OCI-LY1 (cell line): ENCODE measurements at regions not wholly inside any gene's neighbourhood (a gene's known extent, or its start where the extent isn't known, plus 50 kb on each side); places are given as distances from the start of the nearest gene placed in this dataset.

Experiments
- H2AFZ ChIP-seq: fragments of 200-600 bp; sonication (generic), shearing (Covaris generic); 2 replicates; pipeline ENCODE4 v1.6.0; 2014; ENCODE audit warnings: antibody characterized with exemption, mild to moderate bottlenecking, low read length
- H3F3A ChIP-seq: fragments of 200-600 bp; sonication (generic), shearing (Covaris generic); 2 replicates; pipeline ENCODE4 v1.6.0; 2014; ENCODE audit warnings: mild to moderate bottlenecking, antibody characterized with exemption, low read length, moderate library complexity; ENCODE audit not compliant: insufficient read depth
- H3K27ac ChIP-seq: fragments of 200-600 bp; sonication (generic); 2 replicates; pipeline ENCODE4 v1.5.1; 2014; ENCODE audit warnings: low read length, mixed run types, mild to moderate bottlenecking, low read depth; ENCODE audit not compliant: poor library complexity, severe bottlenecking
- H3K27me3 ChIP-seq: fragments of 200-600 bp; sonication (generic); 2 replicates; pipeline ENCODE4 v1.6.0; 2014; ENCODE audit warnings: antibody characterized with exemption, mild to moderate bottlenecking, low read length, moderate library complexity; ENCODE audit not compliant: insufficient read depth
- H3K36me3 ChIP-seq: fragments of 200-600 bp; sonication (generic); 2 replicates; pipeline ENCODE4 v1.6.1; 2014; ENCODE audit warnings: mild to moderate bottlenecking, antibody characterized with exemption, low read length, moderate library complexity, mixed read lengths; ENCODE audit not compliant: insufficient read depth
- H3K4me1 ChIP-seq: fragments of 200-600 bp; sonication (generic); 2 replicates; pipeline ENCODE4 v1.5.1; 2014; ENCODE audit warnings: mild to moderate bottlenecking, low read length, moderate library complexity; ENCODE audit not compliant: insufficient read depth, severe bottlenecking
- H3K4me2 ChIP-seq: fragments of 200-600 bp; sonication (generic), shearing (Covaris generic); 2 replicates; pipeline ENCODE4 v1.6.1; 2014; ENCODE audit warnings: low read length
- H3K4me3 ChIP-seq: fragments of 200-600 bp; sonication (generic); 2 replicates; pipeline ENCODE4 v1.5.1; 2014; ENCODE audit warnings: low read length, low read depth, mild to moderate bottlenecking, mixed read lengths; ENCODE audit not compliant: poor library complexity, severe bottlenecking
- H3K79me2 ChIP-seq: fragments of 200-600 bp; shearing (Covaris generic); 2 replicates; pipeline ENCODE4 v1.6.1; 2016; ENCODE audit warnings: mixed run types, low read length, mixed read lengths; ENCODE audit not compliant: insufficient read depth
- H3K9ac ChIP-seq: fragments of 200-600 bp; sonication (generic), shearing (Covaris generic); 2 replicates; pipeline ENCODE4 v1.6.1; 2014; ENCODE audit warnings: mild to moderate bottlenecking, low read length, mixed read lengths
- H3K9me2 ChIP-seq: fragments of 200-600 bp; sonication (generic), shearing (Covaris generic); 2 replicates; pipeline ENCODE4 v1.6.1; 2014; ENCODE audit warnings: low read depth, mild to moderate bottlenecking, low read length, mixed read lengths
- H3K9me3 ChIP-seq: fragments of 200-600 bp; shearing (Covaris generic); 2 replicates; pipeline ENCODE4 v1.6.1; 2014; ENCODE audit warnings: low read length, mixed read lengths
- H4K20me1 ChIP-seq: fragments of 200-600 bp; sonication (generic), shearing (Covaris generic); 2 replicates; pipeline ENCODE4 v1.6.0; 2016; ENCODE audit warnings: mild to moderate bottlenecking, low read length; ENCODE audit not compliant: insufficient read depth
- CTCF ChIP-seq: fragments of 200-600 bp; sonication (generic), shearing (Covaris generic); IDR thresholded peaks from 2 replicates; pipeline ENCODE4 v1.5.1; 2017; ENCODE audit warnings: mild to moderate bottlenecking, antibody characterized with exemption, low read length, moderate library complexity, mixed read lengths
- EZH2 ChIP-seq: fragments of 200-600 bp; sonication (generic), shearing (Covaris generic); IDR thresholded peaks from 2 replicates; pipeline ENCODE4 v1.8.0; 2017; ENCODE audit warnings: borderline replicate concordance, mixed run types, mild to moderate bottlenecking, antibody characterized with exemption, low read length, moderate library complexity, mixed read lengths

GRCh38 chr3:187941135-187941847, 196.0 kb upstream of the BCL6 start:
- Histone ChIP-seq H3K4me2 (peak overlapping the region; percentile 91), H2AFZ (no peak overlapping the region), H3K36me3 (peaks cover 9% of the 10 kb centered on the region; the same call in 1 of the 2 replicates), H3K4me1 (peaks cover 100% of the 10 kb centered on the region), H3K27ac (peak overlapping the region; percentile 97), H4K20me1 (no peaks in the 10 kb centered on the region), H3K9ac (peak overlapping the region; percentile 88), H3F3A (no peaks in the 10 kb centered on the region), H3K4me3 (peak overlapping the region; percentile 70), H3K27me3 (no peaks in the 10 kb centered on the region), H3K79me2 (no peaks in the 10 kb centered on the region), H3K9me2 (no peaks in the 10 kb centered on the region), H3K9me3 (no peaks in the 10 kb centered on the region)
- TF ChIP-seq CTCF (no peak), EZH2 (no peak)

- Histone ChIP-seq H2AFZ (no peak overlapping the region), H3K27ac (peak overlapping the region; percentile 97), H3K79me2 (no peaks in the 10 kb centered on the region), H3K9me3 (no peaks in the 10 kb centered on the region), H3K4me3 (peak overlapping the region; percentile 70), H3K27me3 (no peaks in the 10 kb centered on the region), H3K4me1 (peaks cover 100% of the 10 kb centered on the region), H3K4me2 (peak overlapping the region; percentile 91), H3K36me3 (peaks cover 9% of the 10 kb centered on the region; the same call in 1 of the 2 replicates), H3K9ac (peak overlapping the region; percentile 88), H4K20me1 (no peaks in the 10 kb centered on the region), H3F3A (no peaks in the 10 kb centered on the region), H3K9me2 (no peaks in the 10 kb centered on the region)
- TF ChIP-seq EZH2 (no peak), CTCF (no peak)
These were observed 196.6 kb upstream of the BCL6 start for GRCh38 chr3:187941848-187942194.

- no peaks in the 10 kb centered on the region for H3K27me3 ChIP-seq
- peak overlapping the region; percentile 97 for H3K27ac ChIP-seq
- no peaks in the 10 kb centered on the region for H3K9me3 ChIP-seq
- H3F3A ChIP-seq = no peaks in the 10 kb centered on the region
- peak overlapping the region; percentile 70 for H3K4me3 ChIP-seq
- H3K9ac ChIP-seq = peak overlapping the region; percentile 88
- peaks cover 9% of the 10 kb centered on the region; the same call in 1 of the 2 replicates for H3K36me3 ChIP-seq
- no peaks in the 10 kb centered on the region for H3K79me2 ChIP-seq
- peaks cover 100% of the 10 kb centered on the region for H3K4me1 ChIP-seq
- TF ChIP-seq CTCF (no peak), EZH2 (no peak)
- H4K20me1 ChIP-seq = no peaks in the 10 kb centered on the region
- no peaks in the 10 kb centered on the region for H3K9me2 ChIP-seq
- no peak overlapping the region for H2AFZ ChIP-seq
- H3K4me2 ChIP-seq = peak overlapping the region; percentile 91
These were observed 197.5 kb upstream of the BCL6 start for GRCh38 chr3:187942658-187943241.
